22Rv1 (cell line): ENCODE measurements at regions not wholly inside any gene's neighbourhood (a gene's known extent, or its start where the extent isn't known, plus 50 kb on each side); places are given as distances from the start of the nearest gene placed in this dataset.

ENCODE experiments used
- ZFX ChIP-seq: fragments of 450-650 bp; IDR thresholded peaks from 2 replicates; pipeline ENCODE4 v1.6.1; 2017; ENCODE audit warnings: antibody characterized with exemption, borderline replicate concordance
- TF ChIP-seq, protein P1 (sequence below): fragments of 450-650 bp; IDR thresholded peaks from 2 replicates; pipeline ENCODE4 v1.5.1; 2017; ENCODE audit warnings: mild to moderate bottlenecking

DNA sequence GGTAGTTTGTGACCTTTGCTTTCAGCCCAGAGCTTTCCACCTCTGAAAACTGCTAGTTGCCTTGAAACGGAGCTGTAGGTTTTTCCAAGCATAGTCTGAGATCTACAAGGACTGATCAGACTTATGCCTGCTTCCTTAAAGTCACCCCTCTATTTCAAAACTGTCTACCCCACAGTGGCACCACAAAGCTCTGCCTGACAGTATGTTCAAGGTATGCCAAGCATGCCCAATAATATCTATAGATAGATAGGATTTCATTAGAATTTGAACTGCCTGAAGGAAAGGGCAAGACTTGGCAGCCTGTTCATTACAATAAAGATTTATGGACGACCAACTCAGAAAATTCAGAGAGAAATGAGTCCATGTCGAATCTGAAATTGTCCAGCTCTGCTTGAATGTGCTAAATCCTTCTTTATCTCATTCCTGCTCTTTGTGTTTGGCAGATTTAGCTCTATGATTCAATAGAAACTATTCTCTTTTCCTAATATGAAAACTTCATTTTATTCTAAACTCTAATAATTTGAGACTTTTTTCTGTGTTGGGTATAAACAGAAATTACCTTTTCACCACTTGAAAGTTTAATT is 227.6 kb upstream of the TBC1D5 start:
- TF ChIP-seq, protein P1, sequence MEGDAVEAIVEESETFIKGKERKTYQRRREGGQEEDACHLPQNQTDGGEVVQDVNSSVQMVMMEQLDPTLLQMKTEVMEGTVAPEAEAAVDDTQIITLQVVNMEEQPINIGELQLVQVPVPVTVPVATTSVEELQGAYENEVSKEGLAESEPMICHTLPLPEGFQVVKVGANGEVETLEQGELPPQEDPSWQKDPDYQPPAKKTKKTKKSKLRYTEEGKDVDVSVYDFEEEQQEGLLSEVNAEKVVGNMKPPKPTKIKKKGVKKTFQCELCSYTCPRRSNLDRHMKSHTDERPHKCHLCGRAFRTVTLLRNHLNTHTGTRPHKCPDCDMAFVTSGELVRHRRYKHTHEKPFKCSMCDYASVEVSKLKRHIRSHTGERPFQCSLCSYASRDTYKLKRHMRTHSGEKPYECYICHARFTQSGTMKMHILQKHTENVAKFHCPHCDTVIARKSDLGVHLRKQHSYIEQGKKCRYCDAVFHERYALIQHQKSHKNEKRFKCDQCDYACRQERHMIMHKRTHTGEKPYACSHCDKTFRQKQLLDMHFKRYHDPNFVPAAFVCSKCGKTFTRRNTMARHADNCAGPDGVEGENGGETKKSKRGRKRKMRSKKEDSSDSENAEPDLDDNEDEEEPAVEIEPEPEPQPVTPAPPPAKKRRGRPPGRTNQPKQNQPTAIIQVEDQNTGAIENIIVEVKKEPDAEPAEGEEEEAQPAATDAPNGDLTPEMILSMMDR = no peak
- TF ChIP-seq ZFX = no peak
